SW480 (cell line): ENCODE measurements at regions not wholly inside any gene's neighbourhood (a gene's known extent, or its start where the extent isn't known, plus 50 kb on each side); places are given as distances from the start of the nearest gene placed in this dataset.

Experiments
- DNase-seq: peaks from one replicate; pipeline ENCODE4 v3.0.0-alpha.2; 2016; ENCODE audit warnings: low spot score

GRCh38 chr1:186735463-186735862 is 55.2 kb upstream of the PTGS2 start:
- DNase-seq = no peak

GRCh38 chr1:186730951-186731729 is 50.9 kb upstream of the PTGS2 start:
- DNase-seq = no peak
